ENCODE measurements at regions not wholly inside any gene's neighbourhood (a gene's known extent, or its start where the extent isn't known, plus 50 kb on each side); places are given as distances from the start of the nearest gene placed in this dataset.

DNA sequence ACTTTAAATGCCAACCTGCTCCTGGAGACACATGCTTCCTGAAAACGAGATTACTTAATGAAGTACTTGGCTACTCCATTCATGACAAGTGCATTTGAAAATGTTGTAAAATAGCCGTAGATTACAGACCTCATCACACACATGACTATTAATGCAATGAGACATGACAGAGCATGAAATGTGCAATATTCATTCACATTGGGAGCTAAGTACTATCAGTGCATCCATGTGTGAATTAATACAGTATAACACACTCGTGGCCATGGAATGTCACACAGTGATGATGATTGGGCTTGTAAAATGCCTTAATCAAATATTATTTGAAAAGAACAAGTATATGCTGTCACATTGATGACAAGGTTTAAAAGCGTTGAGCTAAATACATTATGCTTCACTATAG is 407.0 kb downstream of the AMY1C start:
- no peak for TF ChIP-seq MYC (IDR thresholded peaks at IDR 0.05; ENCODE audit: low read depth, low read length)
- TF ChIP-seq, protein P1, sequence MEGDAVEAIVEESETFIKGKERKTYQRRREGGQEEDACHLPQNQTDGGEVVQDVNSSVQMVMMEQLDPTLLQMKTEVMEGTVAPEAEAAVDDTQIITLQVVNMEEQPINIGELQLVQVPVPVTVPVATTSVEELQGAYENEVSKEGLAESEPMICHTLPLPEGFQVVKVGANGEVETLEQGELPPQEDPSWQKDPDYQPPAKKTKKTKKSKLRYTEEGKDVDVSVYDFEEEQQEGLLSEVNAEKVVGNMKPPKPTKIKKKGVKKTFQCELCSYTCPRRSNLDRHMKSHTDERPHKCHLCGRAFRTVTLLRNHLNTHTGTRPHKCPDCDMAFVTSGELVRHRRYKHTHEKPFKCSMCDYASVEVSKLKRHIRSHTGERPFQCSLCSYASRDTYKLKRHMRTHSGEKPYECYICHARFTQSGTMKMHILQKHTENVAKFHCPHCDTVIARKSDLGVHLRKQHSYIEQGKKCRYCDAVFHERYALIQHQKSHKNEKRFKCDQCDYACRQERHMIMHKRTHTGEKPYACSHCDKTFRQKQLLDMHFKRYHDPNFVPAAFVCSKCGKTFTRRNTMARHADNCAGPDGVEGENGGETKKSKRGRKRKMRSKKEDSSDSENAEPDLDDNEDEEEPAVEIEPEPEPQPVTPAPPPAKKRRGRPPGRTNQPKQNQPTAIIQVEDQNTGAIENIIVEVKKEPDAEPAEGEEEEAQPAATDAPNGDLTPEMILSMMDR (IDR thresholded peaks at IDR 0.05; ENCODE audit: extremely low read depth in 1 of 2, insufficient read depth in 1 of 2, low read depth in 1 of 2, low read length in 2 of 2) = no peak

Data from endothelial cell of umbilical vein (primary cell).